ENCODE measurements at regions not wholly inside any gene's neighbourhood (a gene's known extent, or its start where the extent isn't known, plus 50 kb on each side); places are given as distances from the start of the nearest gene placed in this dataset.

GRCh38 chr4:117971403-117971802, 62.9 kb upstream of the NDST3 start:
- DNase-seq = no peak

GRCh38 chr4:117983541-117984365, 50.5 kb upstream of the NDST3 start:
- no peak for DNase-seq

- no peak for DNase-seq
Measured at GRCh38 chr4:117984366-117984680, 50.0 kb upstream of the NDST3 start.
